Ectodermal cell (in vitro differentiated cells): ENCODE measurements at regions not wholly inside any gene's neighbourhood (a gene's known extent, or its start where the extent isn't known, plus 50 kb on each side); places are given as distances from the start of the nearest gene placed in this dataset.
"Not testable (repeated sequence)": the region's sequence is repeated elsewhere in the genome, so short reads cannot be mapped to it uniquely, and the experiment has no call there.

Experiments used
- H3K27ac ChIP-seq: 2 replicates; pipeline ENCODE4 v1.7.0; 2013; ENCODE audit warnings: mild to moderate bottlenecking, low read depth, low read length; ENCODE audit not compliant: insufficient read depth, poor library complexity, severe bottlenecking
- H3K27me3 ChIP-seq: 2 replicates; pipeline ENCODE4 v1.7.0; 2013; ENCODE audit warnings: mild to moderate bottlenecking, low read length; ENCODE audit not compliant: insufficient read depth, control insufficient read depth, poor library complexity, severe bottlenecking
- H3K36me3 ChIP-seq: one replicate; pipeline ENCODE4 v1.7.0; 2013; ENCODE audit warnings: low read length; ENCODE audit not compliant: control insufficient read depth, insufficient read depth
- H3K4me1 ChIP-seq: one replicate; pipeline ENCODE4 v1.7.0; 2013; ENCODE audit warnings: low read length; ENCODE audit not compliant: control insufficient read depth, insufficient read depth
- H3K4me3 ChIP-seq: 2 replicates; pipeline ENCODE4 v1.7.0; 2013; ENCODE audit warnings: low read depth, low read length, control low read depth; ENCODE audit not compliant: insufficient read depth
- H3K9me3 ChIP-seq: 2 replicates; pipeline ENCODE4 v1.7.0; 2013; ENCODE audit warnings: mild to moderate bottlenecking, low read length, moderate library complexity; ENCODE audit not compliant: control insufficient read depth
- WGBS, 2 experiments: methylation state at CpG; one replicate each; pipeline ENCODE4 v1.1.7; 2013; ENCODE audit warnings: missing lambda C conversion rate in 2 of 2; 5-methylcytosine and 5-hydroxymethylcytosine counted together

DNA sequence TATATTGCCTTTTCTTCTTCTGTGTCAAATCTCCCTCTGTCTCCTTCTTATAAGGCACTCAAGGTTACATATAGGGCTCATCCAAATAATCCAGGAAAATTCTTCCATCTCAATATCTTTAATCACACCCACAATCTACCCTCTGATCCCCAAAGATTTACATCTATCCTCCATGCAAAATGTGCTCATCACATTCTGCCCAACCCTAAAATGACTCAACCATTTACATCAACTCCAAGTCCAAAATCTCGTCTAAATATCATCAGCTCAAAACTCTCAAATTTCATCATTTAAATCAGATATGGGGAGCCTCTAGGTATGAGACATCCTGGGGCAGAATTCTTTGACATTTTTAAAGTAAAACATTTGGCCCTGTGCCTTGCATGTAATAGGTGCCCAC, 1349.8 kb downstream of the SUCLG1 start:
- WGBS, 2 experiments, result 93 to 94% methylated on average over 1 of the region's 1 CpG

GRCh38 chr2:83106853-83107252, 1352.2 kb downstream of the SUCLG1 start:
- H3K4me1 ChIP-seq, result no peaks in the 10 kb centered on the region
- no peaks in the 10 kb centered on the region for H3K36me3 ChIP-seq
- H3K9me3 ChIP-seq, result no peaks in the 10 kb centered on the region
- no peaks in the 10 kb centered on the region for H3K27me3 ChIP-seq
- no peak overlapping the region for H3K4me3 ChIP-seq
- H3K27ac ChIP-seq, result no peak overlapping the region

More for the DNA sequence above, 1349.8 kb downstream of the SUCLG1 start:
- no peak overlapping the region for H3K4me3 ChIP-seq
- no peak overlapping the region for H3K27ac ChIP-seq
- H3K36me3 ChIP-seq, result no peaks in the 10 kb centered on the region
- H3K4me1 ChIP-seq, result no peaks in the 10 kb centered on the region
- H3K27me3 ChIP-seq, result no peaks in the 10 kb centered on the region
- H3K9me3 ChIP-seq, result no peaks in the 10 kb centered on the region

DNA sequence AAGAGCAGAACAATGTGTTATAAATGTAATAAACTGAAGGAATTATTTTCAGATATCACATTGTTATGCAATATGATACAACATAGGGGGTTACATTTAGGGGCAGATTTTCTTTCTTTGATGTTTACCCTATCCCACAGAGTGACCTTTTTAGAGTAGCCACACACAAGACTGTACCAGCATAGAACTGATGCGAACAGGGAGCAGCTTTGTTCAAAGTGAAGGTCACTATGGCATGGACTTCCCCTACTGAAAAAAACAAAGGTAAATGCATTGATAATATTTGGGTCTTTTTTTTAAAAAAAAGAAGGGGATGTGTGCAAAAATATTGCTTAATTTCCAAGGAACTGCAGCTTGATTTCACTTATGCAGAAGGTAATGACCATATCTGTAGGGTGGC, 1354.9 kb downstream of the SUCLG1 start:
- Histone ChIP-seq H3K27ac (no peak overlapping the region), H3K36me3 (no peaks in the 10 kb centered on the region), H3K4me1 (no peaks in the 10 kb centered on the region), H3K4me3 (no peak overlapping the region), H3K9me3 (no peaks in the 10 kb centered on the region), H3K27me3 (no peaks in the 10 kb centered on the region)
- 96 to 100% methylated on average over 1 of the region's 1 CpG for WGBS, 2 experiments

DNA sequence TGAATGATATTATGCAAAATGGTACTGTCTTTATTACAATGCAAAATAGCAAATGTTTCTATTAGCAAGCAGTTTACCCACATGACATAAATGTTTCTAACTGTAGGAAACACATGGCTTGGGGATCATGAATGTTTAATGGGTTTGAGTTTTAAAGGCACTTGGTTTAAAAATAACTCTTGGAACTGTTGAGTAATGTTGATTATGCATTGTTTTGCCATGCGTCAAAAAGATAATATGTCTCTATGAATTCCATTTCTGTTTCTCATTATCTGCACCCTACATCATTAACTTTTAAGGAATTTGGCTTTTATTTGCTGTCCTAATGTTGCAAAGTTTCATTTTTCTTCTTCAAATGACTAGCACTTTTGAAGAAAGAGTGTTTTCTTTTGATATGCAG, 1355.5 kb downstream of the SUCLG1 start:
- Histone ChIP-seq H3K9me3 (no peaks in the 10 kb centered on the region), H3K36me3 (no peaks in the 10 kb centered on the region), H3K27ac (no peak overlapping the region), H3K27me3 (no peaks in the 10 kb centered on the region), H3K4me1 (no peaks in the 10 kb centered on the region), H3K4me3 (no peak overlapping the region)
- 100% methylated on average over 1 of the region's 1 CpG for WGBS, 2 experiments

DNA sequence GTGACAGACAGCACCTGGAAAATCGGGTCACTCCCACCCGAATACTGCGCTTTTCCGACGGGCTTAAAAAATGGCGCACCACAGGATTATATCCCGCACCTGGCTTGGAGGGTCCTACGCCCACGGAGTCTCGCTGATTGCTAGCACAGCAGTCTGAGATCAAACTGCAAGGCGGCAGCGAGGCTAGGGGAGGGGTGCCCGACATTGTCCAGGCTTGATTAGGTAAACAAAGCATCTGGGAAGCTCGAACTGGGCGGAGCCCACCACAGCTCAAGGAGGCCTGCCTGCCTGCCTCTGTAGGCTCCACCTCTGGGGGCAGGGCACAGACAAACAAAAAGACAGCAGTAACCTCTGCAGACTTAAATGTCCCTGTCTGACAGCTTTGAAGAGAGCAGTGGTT, 1370.0 kb downstream of the SUCLG1 start:
- not testable (repeated sequence) for H3K36me3 ChIP-seq, H3K4me3 ChIP-seq, H3K27ac ChIP-seq, H3K9me3 ChIP-seq, H3K27me3 ChIP-seq, H3K4me1 ChIP-seq
- WGBS, 2 experiments, result 91 to 93% methylated on average over 15 of the region's 15 CpGs

DNA sequence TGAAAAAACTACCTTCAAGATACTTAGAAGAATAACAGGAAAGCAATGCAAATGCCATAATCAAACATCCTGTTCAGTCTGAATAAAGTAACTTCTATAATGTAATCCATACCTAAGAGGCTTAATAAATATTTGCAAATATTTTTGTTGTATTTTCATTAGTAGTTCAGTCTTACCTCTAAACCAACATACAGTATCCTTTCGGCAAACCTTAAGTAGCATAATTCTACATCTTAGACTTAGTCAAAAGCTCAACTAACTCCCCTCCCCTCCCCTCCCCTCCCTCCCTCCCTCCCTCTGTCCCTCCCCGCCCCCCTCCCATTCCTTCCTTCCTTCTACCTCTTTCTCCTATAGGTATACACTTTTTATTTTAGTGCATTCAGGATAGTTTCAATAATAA, 1373.2 kb downstream of the SUCLG1 start:
- H3K4me1 ChIP-seq, result no peaks in the 10 kb centered on the region
- 86 to 100% methylated on average over 1 of the region's 2 CpGs for WGBS, 2 experiments
- no peaks in the 10 kb centered on the region for H3K9me3 ChIP-seq
- H3K27ac ChIP-seq, result no peak overlapping the region
- H3K4me3 ChIP-seq, result no peak overlapping the region
- no peaks in the 10 kb centered on the region for H3K36me3 ChIP-seq
- no peaks in the 10 kb centered on the region for H3K27me3 ChIP-seq

DNA sequence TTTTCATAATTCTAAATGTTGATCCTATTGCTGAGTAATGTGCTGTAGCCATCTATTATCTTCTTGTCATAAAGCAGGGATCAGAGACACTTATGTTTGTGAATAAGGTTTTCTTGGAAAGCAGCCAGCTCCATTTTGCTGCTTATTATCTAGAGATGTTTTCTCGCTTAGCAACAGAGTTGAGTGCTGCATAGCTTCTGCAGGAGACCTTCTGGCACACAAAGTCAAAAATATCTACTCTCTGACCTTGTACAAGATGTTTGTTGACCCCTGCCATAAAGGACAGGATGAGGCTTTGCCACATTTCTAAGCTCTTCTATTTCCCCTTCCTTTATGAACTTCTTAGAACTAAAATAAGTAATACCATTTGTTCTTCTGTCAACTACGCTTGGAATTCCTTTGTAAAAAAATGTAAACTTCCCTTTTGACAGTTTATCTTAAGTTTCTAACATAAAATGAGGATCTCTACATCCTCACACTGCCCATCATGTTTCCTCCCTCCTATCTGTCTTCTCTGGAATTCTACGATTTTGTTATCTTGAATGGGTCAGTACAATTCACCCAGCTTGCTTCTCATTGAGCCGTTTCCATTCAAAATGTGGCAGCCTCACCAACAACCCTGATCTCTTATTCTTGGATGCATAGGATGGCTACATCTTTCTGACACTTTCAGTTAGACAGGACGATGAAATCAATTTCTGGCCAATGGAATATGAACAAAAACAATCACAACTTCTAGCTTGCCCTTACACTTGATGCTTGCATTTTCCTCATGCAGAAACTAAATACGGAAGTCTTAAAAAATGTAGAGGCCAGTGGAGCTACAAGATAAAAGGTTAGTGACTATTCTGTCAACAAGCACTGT, 1377.0 kb downstream of the SUCLG1 start:
- H3K9me3 ChIP-seq, result no peaks in the 10 kb centered on the region
- no peaks in the 10 kb centered on the region for H3K27me3 ChIP-seq
- H3K36me3 ChIP-seq, result no peaks in the 10 kb centered on the region
- H3K4me3 ChIP-seq, result no peak overlapping the region
- H3K4me1 ChIP-seq, result no peaks in the 10 kb centered on the region
- 93 to 94% methylated on average over 5 to 6 of the region's 6 CpGs for WGBS, 2 experiments
- H3K27ac ChIP-seq, result no peak overlapping the region

GRCh38 chr2:83079007-83079406, 1380.1 kb downstream of the SUCLG1 start:
- H3K4me3 ChIP-seq, result no peak overlapping the region
- no peaks in the 10 kb centered on the region for H3K9me3 ChIP-seq
- no peak overlapping the region for H3K27ac ChIP-seq
- WGBS, 2 experiments, result 100% methylated on average over 2 of the region's 2 CpGs
- no peaks in the 10 kb centered on the region for H3K4me1 ChIP-seq
- H3K27me3 ChIP-seq, result no peaks in the 10 kb centered on the region
- no peaks in the 10 kb centered on the region for H3K36me3 ChIP-seq

- no peaks in the 10 kb centered on the region for H3K4me1 ChIP-seq
- H3K9me3 ChIP-seq, result no peaks in the 10 kb centered on the region
- no peak overlapping the region for H3K27ac ChIP-seq
- no peaks in the 10 kb centered on the region for H3K36me3 ChIP-seq
- H3K27me3 ChIP-seq, result no peaks in the 10 kb centered on the region
- no peak overlapping the region for H3K4me3 ChIP-seq
Measured at GRCh38 chr2:83072767-83073166, 1386.3 kb downstream of the SUCLG1 start.

- Histone ChIP-seq H3K27ac (no peak overlapping the region), H3K4me3 (no peak overlapping the region), H3K27me3 (no peaks in the 10 kb centered on the region), H3K4me1 (no peaks in the 10 kb centered on the region), H3K36me3 (no peaks in the 10 kb centered on the region), H3K9me3 (no peaks in the 10 kb centered on the region)
- WGBS, 2 experiments, result 75 to 100% methylated on average over 1 of the region's 1 CpG
Measured at GRCh38 chr2:83071914-83072313, 1387.2 kb downstream of the SUCLG1 start.

- H3K36me3 ChIP-seq, result no peaks in the 10 kb centered on the region
- no peak overlapping the region for H3K27ac ChIP-seq
- H3K27me3 ChIP-seq, result no peaks in the 10 kb centered on the region
- no peak overlapping the region for H3K4me3 ChIP-seq
- 96% methylated on average over 3 to 5 of the region's 5 CpGs for WGBS, 2 experiments
- H3K4me1 ChIP-seq, result no peaks in the 10 kb centered on the region
- H3K9me3 ChIP-seq, result no peaks in the 10 kb centered on the region
Measured at GRCh38 chr2:83071352-83071751, 1387.7 kb downstream of the SUCLG1 start.
